HCT116 (cell line): ENCODE measurements at regions not wholly inside any gene's neighbourhood (a gene's known extent, or its start where the extent isn't known, plus 50 kb on each side); places are given as distances from the start of the nearest gene placed in this dataset.

Experiments used
- ATAC-seq: fragments of 200-7000 bp; cut with Tn5 transposase; 2 replicates; pipeline ENCODE4 v1.9.1; 2020; ENCODE audit warnings: mild to moderate bottlenecking, moderate library complexity
- BruUV-seq: library from RNA; stranded (reverse); fragments of 400-500 nt; replicated peaks from 2 replicates; lab custom pipeline; 2021; lab: Mats Ljungman, UMichigan
- CTCF ChIA-PET: fragments of 300-600 bp; sonication (Branson Sonifier 250); formaldehyde crosslinking; loops from one replicate; lab custom pipeline; 2021; ENCODE audit warnings: antibody characterized with exemption; lab: Charles Lee
- POLR2A ChIA-PET: fragments of 300-600, 350-600 bp; sonication (Branson Sonifier 250); formaldehyde crosslinking; loops from one replicate; lab custom pipeline; 2021; ENCODE audit warnings: antibody characterized with exemption; lab: Charles Lee
- RAD21 ChIA-PET, 2 experiments: fragments of 300-600 bp; sonication (Branson Sonifier 250); formaldehyde crosslinking; loops; one replicate each; lab custom pipeline; 2023; ENCODE audit warnings: low total read pairs in 2 of 2; ENCODE audit not compliant: uncharacterized antibody in 2 of 2, unreplicated experiment in 2 of 2, low non-redundant PET in 1 of 2; lab: Charles Lee
- DNase-seq: peaks from one replicate; pipeline ENCODE4 v3.0.0-alpha.2; 2010; ENCODE audit warnings: low read depth, low spot score
- H2AFZ ChIP-seq: fragments of 200-600 bp; shearing (Covaris generic), sonication (generic); 2 replicates; pipeline ENCODE4 v1.6.1; 2017; ENCODE audit warnings: low read depth, mixed run types, mixed read lengths, antibody characterized with exemption, low read length; ENCODE audit not compliant: poor library complexity, severe bottlenecking
- H3K27ac ChIP-seq: 2 replicates; pipeline ENCODE4 v1.5.1; 2012; ENCODE audit warnings: low read depth, low read length
- H3K27me3 ChIP-seq: fragments of 200-600 bp; sonication (generic); 2 replicates; pipeline ENCODE4 v1.6.1; 2016; ENCODE audit warnings: mixed run types, low read length, mixed read lengths; ENCODE audit not compliant: insufficient read depth
- H3K36me3 ChIP-seq, 2 experiments: fragments of 200-500 bp in 1 of 2; fragments of 200-600 bp in 1 of 2; sonication (Bioruptor generic) in 1 of 2; sonication (generic) in 1 of 2; 2 replicates each; pipeline versions ENCODE4 v1.5.1 to v1.6.1; 2014 to 2016; ENCODE audit warnings: low read length in 2 of 2, inconsistent platforms in 1 of 2, mixed read lengths in 1 of 2, mixed run types in 1 of 2; ENCODE audit not compliant: insufficient read depth in 2 of 2, control insufficient read depth in 1 of 2
- H3K4me1 ChIP-seq, 2 experiments: fragments of 200-600 bp in 1 of 2; sonication (generic) in 1 of 2; 2 replicates each; pipeline versions ENCODE4 v1.5.1 to v1.6.1; 2012 to 2017; ENCODE audit warnings: low read length in 2 of 2, inconsistent platforms in 1 of 2, mild to moderate bottlenecking in 1 of 2, mixed read lengths in 1 of 2, mixed run types in 1 of 2, moderate library complexity in 1 of 2; ENCODE audit not compliant: insufficient read depth in 2 of 2, control insufficient read depth in 1 of 2
- H3K4me2 ChIP-seq: fragments of 200-600 bp; sonication (generic); 2 replicates; pipeline ENCODE4 v1.6.1; 2017; ENCODE audit warnings: mixed run types, low read length, mixed read lengths
- H3K4me3 ChIP-seq, 2 experiments: fragments of 200-600 bp in 1 of 2; sonication (generic) in 1 of 2; replicated peaks in 1 of 2; 2 replicates each; pipeline ENCODE4 v1.5.1; 2011 to 2016; ENCODE audit warnings: low read length in 2 of 2, control low read depth in 1 of 2, low read depth in 1 of 2, mild to moderate bottlenecking in 1 of 2, mixed read lengths in 1 of 2, mixed run types in 1 of 2
- H3K79me2 ChIP-seq: fragments of 200-600 bp; sonication (generic); 2 replicates; pipeline ENCODE4 v1.6.1; 2017; ENCODE audit warnings: mild to moderate bottlenecking, mixed run types, low read length, moderate library complexity, mixed read lengths; ENCODE audit not compliant: insufficient read depth
- H3K9ac ChIP-seq: fragments of 200-600 bp; sonication (generic); 2 replicates; pipeline ENCODE4 v1.6.1; 2016; ENCODE audit warnings: low read length, mixed read lengths
- H3K9me2 ChIP-seq: fragments of 200-600 bp; sonication (generic), shearing (Covaris generic); 2 replicates; pipeline ENCODE4 v1.6.1; 2017; ENCODE audit warnings: mixed run types, mild to moderate bottlenecking, moderate library complexity; ENCODE audit not compliant: insufficient read depth
- H3K9me3 ChIP-seq, 2 experiments: fragments of 200-500 bp in 1 of 2; fragments of 200-600 bp in 1 of 2; sonication (Bioruptor generic) in 1 of 2; sonication (generic) in 1 of 2; 2 replicates each; pipeline ENCODE4 v1.6.1; 2014 to 2017; ENCODE audit warnings: low read length in 2 of 2, mixed read lengths in 2 of 2, inconsistent platforms in 1 of 2, low read depth in 1 of 2, mild to moderate bottlenecking in 1 of 2, mixed run types in 1 of 2, moderate library complexity in 1 of 2; ENCODE audit not compliant: control insufficient read depth in 1 of 2, insufficient read depth in 1 of 2
- H4K20me1 ChIP-seq: fragments of 200-600 bp; sonication (generic), shearing (Covaris generic); 2 replicates; pipeline ENCODE4 v1.6.1; 2017; ENCODE audit warnings: mixed run types, mild to moderate bottlenecking, moderate library complexity; ENCODE audit not compliant: insufficient read depth
- ATF3 ChIP-seq: IDR thresholded peaks from 2 replicates; pipeline ENCODE4 v1.6.1; 2012
- CBX3 ChIP-seq: IDR thresholded peaks from 2 replicates; pipeline ENCODE4 v1.6.1; 2012; ENCODE audit warnings: low read depth
- CEBPB ChIP-seq: IDR thresholded peaks from 2 replicates; pipeline ENCODE4 v1.6.1; 2012; ENCODE audit warnings: low read depth
- CTCF ChIP-seq, 3 experiments: fragments of 200-600 bp in 1 of 3; sonication (generic) in 1 of 3; IDR thresholded peaks in 2 of 3; conservative IDR thresholded peaks in 1 of 3; 2 replicates each; pipeline ENCODE4 v1.5.1; 2012 to 2017; ENCODE audit warnings: low read depth in 2 of 3, low read length in 2 of 3, antibody characterized with exemption in 1 of 3, borderline replicate concordance in 1 of 3, control low read depth in 1 of 3, mild to moderate bottlenecking in 1 of 3, mixed read lengths in 1 of 3, mixed run types in 1 of 3, moderate library complexity in 1 of 3; ENCODE audit not compliant: insufficient read depth in 1 of 3
- ELF1 ChIP-seq: IDR thresholded peaks from 2 replicates; pipeline ENCODE4 v1.6.1; 2012; ENCODE audit warnings: low read depth, borderline replicate concordance
- EZH2phosphoT487 ChIP-seq: fragments of 200-600 bp; IDR thresholded peaks from 2 replicates; pipeline ENCODE4 v1.6.1; 2018; ENCODE audit warnings: antibody characterized with exemption, borderline replicate concordance
- FOSL1 ChIP-seq: IDR thresholded peaks from 2 replicates; pipeline ENCODE4 v1.6.1; 2012; ENCODE audit warnings: low read depth
- JUND ChIP-seq: IDR thresholded peaks from 2 replicates; pipeline ENCODE4 v1.6.1; 2012
- MAX ChIP-seq: IDR thresholded peaks from 2 replicates; pipeline ENCODE4 v1.6.1; 2012
- POLR2AphosphoS5 ChIP-seq: IDR thresholded peaks from 2 replicates; pipeline ENCODE4 v1.6.1; 2011; ENCODE audit warnings: mild to moderate bottlenecking, low read depth, low read length, moderate library complexity
- RAD21 ChIP-seq: IDR thresholded peaks from 2 replicates; pipeline ENCODE4 v1.6.1; 2012; ENCODE audit warnings: low read depth, mild to moderate bottlenecking
- REST ChIP-seq: IDR thresholded peaks from 2 replicates; pipeline ENCODE4 v1.6.1; 2012; ENCODE audit warnings: low read depth
- SP1 ChIP-seq: IDR thresholded peaks from 2 replicates; pipeline ENCODE4 v1.6.1; 2012; ENCODE audit warnings: low read depth
- TCF7L2 ChIP-seq: IDR thresholded peaks from 2 replicates; pipeline ENCODE4 v1.7.0; 2011; ENCODE audit warnings: borderline replicate concordance, inconsistent platforms; ENCODE audit not compliant: insufficient read depth, insufficient read length; ENCODE audit errors: extremely low read depth
- YY1 ChIP-seq: IDR thresholded peaks from 2 replicates; pipeline ENCODE4 v1.6.1; 2011; ENCODE audit warnings: low read length, low read depth, moderate library complexity, mild to moderate bottlenecking; ENCODE audit not compliant: insufficient replicate concordance; ENCODE audit errors: extremely low read depth
- ZFX ChIP-seq: fragments of 450-650 bp; IDR thresholded peaks from 2 replicates; pipeline ENCODE4 v1.6.1; 2017
- ZNF274 ChIP-seq: fragments of 200-500 bp; sonication (Bioruptor generic); IDR thresholded peaks from 2 replicates; pipeline ENCODE4 v1.6.1; 2014; ENCODE audit warnings: mild to moderate bottlenecking, low read depth, low read length, inconsistent platforms
- intact Hi-C: fragments of 100-400 bp; cut with micrococcal nuclease; formaldehyde crosslinking; loops from 2 replicates; pipeline ENCODE4 v1.10.0; 2022

GRCh38 chr6:50973464-50973863, 154.8 kb downstream of the TFAP2B start:
- intact Hi-C loops: no loop called here
- H3K36me3 ChIP-seq: no peaks in the 10 kb centered on the region
- no peak overlapping the region for H3K27ac ChIP-seq
- H3K9me2 ChIP-seq: no peaks in the 10 kb centered on the region
- no peaks in the 10 kb centered on the region for H3K79me2 ChIP-seq
- ChIA-PET RAD21 (no interaction called here), POLR2A (no interaction called here), CTCF (no interaction called here)
- no peak for DNase-seq
- H3K4me1 ChIP-seq: no peaks in the 10 kb centered on the region
- H3K9me3 ChIP-seq: peaks cover 5 to 22% of the 10 kb centered on the region in 2 experiments; a peak in 2 of 4 replicates
- no peak for ATAC-seq
- no peak overlapping the region for H2AFZ ChIP-seq
- no peak for TF ChIP-seq YY1
- no peak for TF ChIP-seq CTCF (IDR thresholded peaks at IDR 0.05 in 2 of 3, conservative IDR thresholded peaks at IDR 0.05 in 1 of 3; ENCODE audit: borderline replicate concordance in 1 of 3, insufficient read depth in 1 of 3, low read depth in 2 of 3, low read length in 2 of 3)
- no peak for TF ChIP-seq ZNF274
- TF ChIP-seq POLR2AphosphoS5: no peak
- no peak for TF ChIP-seq ZFX
- TF ChIP-seq RAD21: no peak
- TF ChIP-seq ATF3: no peak
- TF ChIP-seq FOSL1: no peak
- TF ChIP-seq SP1: no peak
- no peak for TF ChIP-seq REST
- TF ChIP-seq TCF7L2: no peak
- no peak for TF ChIP-seq MAX
- TF ChIP-seq EZH2phosphoT487: no peak
- no peak for TF ChIP-seq JUND
- TF ChIP-seq CEBPB: no peak
- TF ChIP-seq CBX3: no peak
- no peak for TF ChIP-seq ELF1
- H3K27me3 ChIP-seq: no peaks in the 10 kb centered on the region
- no peak overlapping the region for H3K4me2 ChIP-seq
- no peak overlapping the region for H3K9ac ChIP-seq
- no TSS peak for BruUV-seq
- no peaks in the 10 kb centered on the region for H4K20me1 ChIP-seq
- H3K4me3 ChIP-seq: no peak overlapping the region
